NCI-H146 treated with DMSO at 0.1 percent for 48 hours (cell line): ENCODE measurements at regions not wholly inside any gene's neighbourhood (a gene's known extent, or its start where the extent isn't known, plus 50 kb on each side); places are given as distances from the start of the nearest gene placed in this dataset.
"Not testable (repeated sequence)": the region's sequence is repeated elsewhere in the genome, so short reads cannot be mapped to it uniquely, and the experiment has no call there.

Experiments
- DNase-seq: peaks from one replicate; lab custom pipeline; 2025; ENCODE audit not compliant: unreplicated experiment; lab: John Stamatoyannopoulos, UW

- no peak for DNase-seq
Observed at GRCh38 chr1:234922987-234923386, 205.7 kb downstream of the TOMM20 start.

- no peak for DNase-seq
Observed at GRCh38 chr1:234921266-234922062, 207.2 kb downstream of the TOMM20 start.

- no peak for DNase-seq
Observed at GRCh38 chr1:234920843-234921140, 207.8 kb downstream of the TOMM20 start.

- no peak for DNase-seq
Observed at GRCh38 chr1:234920136-234920842, 208.3 kb downstream of the TOMM20 start.

DNA sequence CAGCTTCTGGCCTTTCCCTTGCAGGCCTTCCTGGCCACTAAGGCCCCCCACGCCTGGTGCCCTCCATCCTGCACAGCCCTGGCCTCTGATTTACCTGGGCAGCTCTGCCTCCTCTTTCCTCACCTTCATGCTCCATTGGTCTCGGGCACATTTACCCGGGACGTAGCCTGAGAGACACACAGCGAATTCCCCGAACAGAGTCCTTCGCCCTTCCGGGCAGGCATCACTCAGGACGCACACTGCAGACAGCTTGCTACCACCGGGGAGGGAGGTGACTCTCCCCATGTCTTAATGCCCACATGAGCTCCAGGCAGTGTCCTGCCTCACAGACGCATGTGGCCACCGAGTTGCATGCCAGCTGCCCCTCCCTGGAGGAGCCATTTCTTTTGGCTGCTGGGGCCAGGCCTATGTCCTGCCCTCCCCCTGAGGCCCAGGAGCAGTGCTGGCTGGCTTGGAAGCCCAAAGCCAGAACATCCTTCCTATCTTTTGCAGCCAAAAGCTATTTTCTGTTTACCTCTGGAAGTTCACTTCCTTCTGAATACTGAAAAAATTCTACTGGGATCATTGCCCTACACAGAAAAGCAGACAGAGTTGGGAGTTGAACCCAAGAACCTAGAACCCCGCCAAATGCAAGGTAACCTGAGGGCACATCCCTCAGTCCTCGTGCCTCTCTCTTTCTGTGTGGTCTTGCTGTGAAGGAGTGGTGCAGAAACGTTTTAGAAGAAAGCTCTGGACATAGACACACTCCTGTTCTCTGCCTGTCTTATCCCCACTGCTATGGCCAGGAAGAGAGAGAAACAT, 209.5 kb downstream of the TOMM20 start:
- no peak for DNase-seq

DNA sequence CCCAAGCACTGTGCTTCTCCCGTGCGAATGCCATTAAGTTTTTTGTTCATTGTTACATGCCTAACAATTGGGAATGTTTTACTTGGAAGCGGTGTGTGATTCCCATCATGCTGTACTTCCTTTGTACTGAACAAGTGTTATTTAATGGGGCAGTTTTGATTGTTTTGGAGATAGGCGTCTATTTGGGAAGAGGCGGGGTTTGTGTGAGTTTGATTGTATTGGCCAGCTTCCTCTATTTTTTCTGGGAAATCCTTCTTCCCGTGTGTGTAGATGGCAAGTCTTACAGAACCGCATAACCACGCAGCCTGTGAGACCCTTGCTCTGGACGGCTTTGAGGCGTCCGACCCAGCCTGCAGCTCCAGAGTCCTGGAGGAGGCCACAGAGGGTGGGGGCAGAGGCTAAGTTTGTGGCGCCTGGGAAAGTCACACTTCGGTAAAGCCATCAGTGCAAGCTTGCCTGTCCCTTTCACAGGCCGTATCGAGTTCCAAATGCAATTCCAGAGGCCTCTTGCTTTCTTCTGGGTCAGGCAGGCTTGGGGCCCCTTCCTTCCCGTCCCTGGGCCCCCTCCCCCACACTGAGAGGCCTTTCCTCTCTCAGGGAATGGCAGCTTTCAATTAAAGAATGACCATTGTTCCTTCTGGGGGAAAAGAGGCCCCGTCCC, 210.3 kb downstream of the TOMM20 start:
- DNase-seq: no peak

- DNase-seq: no peak
Observed at GRCh38 chr1:234917495-234918180, 211.0 kb downstream of the TOMM20 start.

- DNase-seq: no peak
Observed at GRCh38 chr1:234916840-234917239, 211.8 kb downstream of the TOMM20 start.

DNA sequence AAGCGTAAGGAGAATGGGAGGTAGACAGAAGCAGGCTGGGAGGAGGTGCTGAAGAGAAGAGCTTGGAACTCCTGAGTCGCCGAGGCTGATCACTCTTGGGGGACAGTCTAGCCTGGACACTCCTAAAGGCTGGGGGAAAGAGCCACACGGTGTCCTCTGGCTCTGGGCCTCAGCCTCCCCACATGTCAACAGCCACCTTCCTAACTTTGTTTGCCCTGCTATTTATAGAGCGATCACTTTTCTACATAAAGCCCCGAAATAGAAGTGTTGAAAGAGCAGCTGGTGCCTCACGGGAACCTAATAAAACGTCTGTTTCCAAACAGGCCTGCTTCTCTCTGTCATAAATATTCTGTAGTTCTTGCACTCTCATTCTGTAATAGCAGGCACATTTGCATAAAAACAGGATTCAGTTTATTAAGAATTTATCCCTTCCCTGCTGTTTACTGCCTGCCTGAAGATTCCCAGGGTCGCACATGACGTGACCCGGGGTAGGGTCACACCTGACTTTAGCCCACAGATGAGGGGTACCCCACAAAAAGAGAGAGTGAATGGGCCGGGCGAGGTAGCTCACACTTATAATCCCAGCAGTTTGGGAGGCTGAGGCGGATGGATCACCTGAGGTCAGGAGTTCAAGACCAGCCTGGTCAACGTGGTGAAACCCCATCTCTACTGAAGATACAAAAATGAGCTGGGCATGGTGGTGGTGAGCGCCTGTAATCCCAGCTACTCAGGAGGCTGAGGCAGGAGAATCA, 212.5 kb downstream of the TOMM20 start:
- DNase-seq: no peak

DNA sequence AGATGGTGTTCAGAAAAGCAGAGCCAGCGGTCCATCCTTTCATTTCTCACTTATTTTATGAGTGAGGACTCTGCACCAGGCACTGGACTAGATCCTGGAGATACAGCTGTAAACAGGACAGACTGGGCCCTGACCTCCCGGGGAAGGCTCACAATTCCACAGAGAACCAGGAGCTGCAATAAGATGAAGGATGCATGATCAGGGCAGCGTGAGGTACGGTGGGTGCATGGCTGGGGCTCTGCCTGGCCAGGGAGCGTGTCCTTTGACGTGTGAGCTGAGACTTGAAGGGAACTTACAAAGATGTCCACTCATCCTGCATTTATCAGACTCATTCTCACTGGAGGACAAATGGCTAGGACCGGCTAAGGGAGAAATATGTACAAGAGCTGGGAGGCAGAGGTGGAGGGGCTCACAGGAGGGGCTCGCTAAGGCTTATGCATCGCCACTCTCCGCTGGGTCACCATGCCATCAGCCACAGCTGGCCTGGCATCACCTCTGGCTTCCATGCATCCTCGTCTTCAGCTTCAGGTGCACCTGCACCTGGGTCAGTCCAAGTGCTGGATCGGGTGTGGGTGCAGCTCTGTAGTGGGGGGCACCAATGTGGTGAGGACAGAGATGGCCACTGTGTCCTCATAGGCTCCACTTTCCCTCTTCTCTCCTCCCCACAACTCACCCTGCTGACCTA, 213.9 kb downstream of the TOMM20 start:
- DNase-seq: no peak

DNA sequence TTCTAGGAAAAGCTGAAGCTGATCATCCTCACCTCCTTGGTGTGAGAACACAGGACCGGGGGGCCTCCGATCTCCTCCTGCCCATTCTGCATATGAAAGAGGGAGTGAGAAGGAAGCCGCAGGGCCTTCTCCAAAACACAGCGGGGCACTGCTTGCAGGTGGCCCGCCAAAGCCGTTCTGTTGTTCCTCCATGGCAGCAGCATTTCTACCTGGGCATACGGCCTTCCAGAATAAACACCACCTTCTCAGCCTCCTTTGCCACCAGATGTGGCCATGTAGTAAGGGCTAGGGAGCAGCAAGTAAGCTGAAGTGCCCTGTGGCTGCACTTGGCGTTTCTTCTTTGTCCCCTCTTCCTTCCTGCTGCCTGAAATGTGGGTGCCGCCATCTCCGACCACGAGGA, 214.9 kb downstream of the TOMM20 start:
- no peak for DNase-seq

GRCh38 chr1:234913278-234913649, 215.4 kb downstream of the TOMM20 start:
- DNase-seq: no peak

- no peak for DNase-seq
Observed at GRCh38 chr1:234912548-234913277, 215.9 kb downstream of the TOMM20 start.

GRCh38 chr1:234911787-234912186, 216.8 kb downstream of the TOMM20 start:
- no peak for DNase-seq

DNA sequence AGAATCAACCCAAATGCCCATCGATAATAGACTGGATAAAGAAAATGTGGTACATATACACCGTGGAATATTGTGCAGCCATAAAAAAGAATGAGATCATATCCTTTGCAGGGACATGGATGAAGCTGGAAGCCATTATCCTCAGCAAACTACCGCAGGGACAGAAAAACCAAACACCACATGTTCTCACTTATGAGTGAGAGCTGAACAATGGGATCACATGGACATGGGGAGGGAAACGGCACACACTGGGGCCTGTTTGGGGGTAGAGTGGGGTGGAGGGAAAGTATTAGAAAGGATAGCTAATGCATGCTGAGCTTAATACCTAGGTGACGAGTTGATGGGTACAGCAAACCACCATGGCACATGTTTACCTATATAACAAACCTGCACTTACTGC, 217.5 kb downstream of the TOMM20 start:
- DNase-seq: not testable (repeated sequence)

DNA sequence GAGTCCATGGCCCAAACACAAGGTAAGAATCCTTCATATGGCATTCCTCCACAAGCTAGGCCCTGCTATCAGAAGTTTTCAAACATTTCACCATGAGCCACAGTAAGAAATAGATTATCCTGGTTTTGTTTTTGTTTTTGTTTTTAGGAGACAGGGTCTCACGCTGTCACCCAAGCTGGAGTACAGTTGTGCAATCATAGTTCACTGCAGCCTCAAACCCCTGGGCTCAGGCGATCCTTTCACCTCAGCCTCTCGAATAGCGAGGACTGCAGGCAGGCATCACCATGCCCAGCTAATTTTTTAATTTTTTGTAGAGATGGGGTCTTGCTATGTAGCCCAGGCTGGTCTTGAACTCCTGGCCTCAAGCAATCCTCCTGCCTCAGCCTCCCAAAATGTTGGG, 218.8 kb downstream of the TOMM20 start:
- no peak for DNase-seq

DNA sequence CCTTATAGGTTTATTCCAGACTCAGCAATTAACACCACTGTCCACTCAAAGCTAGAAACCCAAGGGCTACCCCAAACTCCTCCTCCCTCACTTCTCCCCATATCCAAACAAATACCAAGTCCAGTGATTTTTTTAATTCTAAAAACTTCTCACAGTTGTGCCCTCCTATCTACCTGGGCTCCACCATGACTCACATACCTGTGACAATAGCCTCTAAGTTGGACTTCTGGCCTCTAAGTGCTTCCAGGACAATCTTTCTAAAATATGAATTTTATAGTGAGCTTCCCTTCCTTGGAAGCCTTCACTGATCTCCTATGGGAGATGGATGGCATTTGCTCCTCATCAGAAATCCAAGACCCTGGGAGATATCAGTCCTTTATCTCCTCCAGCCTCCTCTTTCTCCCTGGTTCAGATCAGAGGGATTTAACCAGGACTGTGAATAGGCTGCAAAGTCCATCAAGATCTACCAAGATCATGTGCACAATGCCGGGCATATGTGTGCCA, 219.3 kb downstream of the TOMM20 start:
- DNase-seq: no peak

DNA sequence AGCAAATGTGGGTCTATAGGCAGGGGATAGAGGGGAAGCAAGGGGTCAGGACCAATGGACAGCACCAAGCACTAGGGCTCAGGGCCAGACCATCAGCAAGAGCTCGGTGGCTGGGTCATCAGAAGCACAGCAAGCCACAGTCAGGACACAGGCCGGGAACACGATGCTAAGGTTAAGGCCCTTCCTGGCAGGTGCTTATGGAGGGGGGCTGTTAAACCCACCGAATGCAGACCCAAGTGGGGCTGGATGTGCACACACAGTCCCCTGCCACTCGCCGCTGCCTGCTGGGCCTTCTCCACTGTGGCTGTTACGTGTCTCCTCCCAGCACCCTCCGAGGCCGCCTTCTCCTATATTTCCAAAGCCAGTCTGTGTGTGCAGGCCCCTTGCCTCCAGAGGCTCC, 220.1 kb downstream of the TOMM20 start:
- no peak for DNase-seq

DNA sequence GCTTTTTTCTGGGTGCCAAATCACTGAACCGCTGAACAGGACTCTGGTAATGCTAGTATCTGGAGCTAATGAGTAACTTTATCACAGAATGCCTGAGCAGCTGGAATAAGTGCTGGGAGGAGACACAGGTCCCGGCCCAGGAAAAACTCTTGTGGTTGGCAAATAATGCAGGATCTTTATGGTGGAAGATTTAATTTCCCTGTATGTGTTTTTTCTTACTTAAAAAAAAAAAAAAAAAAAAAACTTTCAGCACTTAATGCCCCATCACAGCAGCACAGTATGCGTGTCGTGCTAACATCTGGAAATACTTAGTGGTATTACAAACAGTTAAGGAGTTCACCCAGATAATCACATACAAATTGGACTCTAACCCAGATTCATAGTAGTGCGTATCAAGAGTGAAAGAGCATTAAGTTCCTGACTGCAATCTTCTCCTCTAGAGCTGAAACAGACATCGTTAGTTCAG, 220.7 kb downstream of the TOMM20 start:
- DNase-seq: no peak
